MCF 10A (cell line): ENCODE measurements at regions not wholly inside any gene's neighbourhood (a gene's known extent, or its start where the extent isn't known, plus 50 kb on each side); places are given as distances from the start of the nearest gene placed in this dataset.

ENCODE experiments used
- BruUV-seq: library from RNA; stranded (reverse); fragments of 400-500 nt; replicated peaks from 2 replicates; lab custom pipeline; 2021; lab: Mats Ljungman, UMichigan
- CTCF ChIA-PET: fragments of 300-600 bp; sonication (Branson Sonifier 250); formaldehyde crosslinking; extraction: SDS; loops from one replicate; lab custom pipeline; 2021; ENCODE audit warnings: antibody characterized with exemption, inconsistent platforms; lab: Yijun Ruan, JAX
- POLR2A ChIA-PET: fragments of 300-600, 350-650 bp; sonication (Branson Sonifier 250); formaldehyde crosslinking; extraction: SDS; loops from one replicate; lab custom pipeline; 2020; ENCODE audit warnings: antibody characterized with exemption, inconsistent platforms; lab: Yijun Ruan, JAX
- DNase-seq: peaks from one replicate; pipeline ENCODE4 v3.0.0-alpha.2; 2018; ENCODE audit not compliant: unreplicated experiment
- H3K27ac Mint-ChIP-seq: one replicate; pipeline ENCODE4 v1.8.0; 2022; ENCODE audit warnings: mild to moderate bottlenecking, low read depth, mixed read lengths; ENCODE audit not compliant: unreplicated experiment
- H3K27me3 Mint-ChIP-seq: one replicate; pipeline ENCODE4 v1.8.0; 2022; ENCODE audit warnings: mixed read lengths; ENCODE audit not compliant: insufficient read depth, unreplicated experiment
- H3K36me3 Mint-ChIP-seq: one replicate; pipeline ENCODE4 v1.8.0; 2022; ENCODE audit warnings: mild to moderate bottlenecking, moderate library complexity, mixed read lengths; ENCODE audit not compliant: insufficient read depth, unreplicated experiment
- H3K4me1 Mint-ChIP-seq: one replicate; pipeline ENCODE4 v1.8.0; 2022; ENCODE audit warnings: mixed read lengths; ENCODE audit not compliant: insufficient read depth, unreplicated experiment
- H3K4me3 Mint-ChIP-seq: one replicate; pipeline ENCODE4 v1.8.0; 2022; ENCODE audit warnings: mild to moderate bottlenecking, moderate library complexity, mixed read lengths; ENCODE audit not compliant: unreplicated experiment
- H3K9me3 Mint-ChIP-seq: one replicate; pipeline ENCODE4 v1.8.0; 2022; ENCODE audit warnings: mixed read lengths; ENCODE audit not compliant: unreplicated experiment
- intact Hi-C: fragments of 100-400 bp; cut with micrococcal nuclease; formaldehyde crosslinking; loops from 2 replicates; pipeline ENCODE4 v1.14.1; 2022
- TF ChIP-seq, protein P1 (sequence below): fragments of 200-600 bp; IDR thresholded peaks from one replicate; pipeline ENCODE4 v1.8.0; 2022; ENCODE audit warnings: antibody characterized with exemption, mild to moderate bottlenecking; ENCODE audit not compliant: unreplicated experiment

DNA sequence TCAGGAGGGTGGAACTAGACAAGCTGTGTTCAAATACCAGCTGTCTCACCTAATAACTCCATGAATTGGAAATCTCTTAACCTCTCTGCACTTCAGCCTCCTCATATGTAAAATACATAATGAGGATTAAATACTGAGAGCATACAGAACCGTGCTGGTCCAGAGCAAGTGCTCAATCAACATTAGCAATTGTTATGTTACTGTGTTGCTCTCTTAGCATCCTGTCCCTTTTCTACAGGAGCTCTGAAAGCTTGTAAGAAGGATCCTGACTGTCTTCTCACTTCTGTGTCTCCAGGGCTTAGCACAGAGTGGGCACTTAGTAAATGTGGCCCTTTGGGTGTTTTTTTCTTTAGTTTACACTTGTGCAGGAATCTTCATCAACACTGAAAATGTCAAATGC lies 1456.1 kb upstream of the IGFBP7 start:
- TF ChIP-seq, protein P1, sequence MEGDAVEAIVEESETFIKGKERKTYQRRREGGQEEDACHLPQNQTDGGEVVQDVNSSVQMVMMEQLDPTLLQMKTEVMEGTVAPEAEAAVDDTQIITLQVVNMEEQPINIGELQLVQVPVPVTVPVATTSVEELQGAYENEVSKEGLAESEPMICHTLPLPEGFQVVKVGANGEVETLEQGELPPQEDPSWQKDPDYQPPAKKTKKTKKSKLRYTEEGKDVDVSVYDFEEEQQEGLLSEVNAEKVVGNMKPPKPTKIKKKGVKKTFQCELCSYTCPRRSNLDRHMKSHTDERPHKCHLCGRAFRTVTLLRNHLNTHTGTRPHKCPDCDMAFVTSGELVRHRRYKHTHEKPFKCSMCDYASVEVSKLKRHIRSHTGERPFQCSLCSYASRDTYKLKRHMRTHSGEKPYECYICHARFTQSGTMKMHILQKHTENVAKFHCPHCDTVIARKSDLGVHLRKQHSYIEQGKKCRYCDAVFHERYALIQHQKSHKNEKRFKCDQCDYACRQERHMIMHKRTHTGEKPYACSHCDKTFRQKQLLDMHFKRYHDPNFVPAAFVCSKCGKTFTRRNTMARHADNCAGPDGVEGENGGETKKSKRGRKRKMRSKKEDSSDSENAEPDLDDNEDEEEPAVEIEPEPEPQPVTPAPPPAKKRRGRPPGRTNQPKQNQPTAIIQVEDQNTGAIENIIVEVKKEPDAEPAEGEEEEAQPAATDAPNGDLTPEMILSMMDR = no peak
- POLR2A ChIA-PET = no interaction called here
- Mint-ChIP-seq H3K36me3 (no peaks in the 10 kb centered on the region), H3K27ac (no peak overlapping the region), H3K4me1 (no peaks in the 10 kb centered on the region), H3K9me3 (peaks cover 5% of the 10 kb centered on the region), H3K4me3 (no peak overlapping the region), H3K27me3 (no peaks in the 10 kb centered on the region)
- CTCF ChIA-PET = interaction anchor here (1.1 kb wide), 1 partner anchor 221 kb away, joined by 3 read pairs; no protein-coding TSS in a partner anchor
- BruUV-seq = no TSS peak
- intact Hi-C loops = no loop called here
- no peak for DNase-seq

DNA sequence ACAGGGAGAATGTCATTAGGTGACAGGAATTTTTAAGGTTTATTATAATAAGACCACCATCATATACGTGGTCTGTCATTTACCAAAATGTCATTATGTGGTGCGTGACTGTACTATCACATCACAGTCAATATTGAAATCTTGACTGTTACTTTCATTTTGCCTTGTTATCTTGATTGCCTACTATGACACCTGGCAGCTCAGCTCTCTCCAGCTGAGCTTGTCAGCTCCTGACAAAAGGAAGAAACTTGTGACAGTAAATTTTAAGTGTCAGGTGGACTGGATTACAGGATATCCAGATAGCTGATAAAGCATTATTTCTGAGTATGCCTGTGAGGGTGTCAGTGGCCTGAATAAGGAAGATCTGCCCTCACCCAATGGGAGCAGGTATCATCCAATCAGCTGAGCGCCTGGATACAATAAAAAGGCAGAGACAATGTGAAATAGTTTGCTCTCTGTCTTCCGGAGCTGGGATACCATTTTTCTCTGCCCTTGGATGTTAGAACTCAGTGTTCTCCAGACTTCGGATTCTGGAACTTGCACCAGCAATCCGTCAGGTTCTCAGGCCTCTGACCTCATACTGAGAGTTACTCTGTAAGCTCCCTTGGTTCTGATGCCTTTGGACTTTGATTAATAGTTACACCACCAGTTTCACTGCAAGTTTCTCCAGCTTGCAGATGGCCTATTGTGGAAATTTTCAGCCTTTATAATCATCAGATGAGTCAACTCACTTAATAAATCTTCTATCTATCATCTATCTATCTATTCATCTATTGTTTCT lies 1454.7 kb upstream of the IGFBP7 start:
- no peaks in the 10 kb centered on the region for H3K27me3 Mint-ChIP-seq
- DNase-seq = no peak
- TF ChIP-seq, protein P1 = no peak
- intact Hi-C loops = no loop called here
- CTCF ChIA-PET = interaction anchor here (1.1 kb wide), 1 partner anchor 223 kb away, joined by 3 read pairs; no protein-coding TSS in a partner anchor
- no peaks in the 10 kb centered on the region for H3K4me1 Mint-ChIP-seq
- no TSS peak for BruUV-seq
- H3K36me3 Mint-ChIP-seq = no peaks in the 10 kb centered on the region
- POLR2A ChIA-PET = interaction anchor here (0.5 kb wide), 1 partner anchor 486 kb away, joined by 3 read pairs; no protein-coding TSS in a partner anchor
- peaks cover 5% of the 10 kb centered on the region for H3K9me3 Mint-ChIP-seq
- no peak overlapping the region for H3K4me3 Mint-ChIP-seq
- no peak overlapping the region for H3K27ac Mint-ChIP-seq

DNA sequence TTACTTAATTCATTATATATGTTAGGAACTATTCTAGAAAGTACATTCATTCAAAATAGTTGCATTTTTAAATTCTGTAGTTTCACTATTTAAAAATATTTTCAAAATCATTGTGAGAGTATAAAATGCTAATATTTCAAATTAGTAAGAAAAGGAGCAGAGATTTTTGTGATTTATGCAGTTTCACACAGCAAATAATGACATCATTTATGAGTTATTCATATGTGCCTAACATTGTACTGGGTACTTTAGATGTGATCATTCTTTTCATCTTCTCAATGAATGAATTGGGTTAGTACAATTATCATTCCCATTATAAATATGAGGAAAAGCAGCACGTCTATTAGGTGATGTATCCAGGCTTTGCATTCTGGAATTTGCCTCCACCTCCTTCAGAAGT lies 1451.0 kb upstream of the IGFBP7 start:
- BruUV-seq = no TSS peak
- no peaks in the 10 kb centered on the region for H3K9me3 Mint-ChIP-seq
- H3K27me3 Mint-ChIP-seq = no peaks in the 10 kb centered on the region
- no peak for DNase-seq
- H3K4me3 Mint-ChIP-seq = no peak overlapping the region
- H3K4me1 Mint-ChIP-seq = no peaks in the 10 kb centered on the region
- H3K36me3 Mint-ChIP-seq = no peaks in the 10 kb centered on the region
- CTCF ChIA-PET = no interaction called here
- intact Hi-C loops = no loop called here
- POLR2A ChIA-PET = no interaction called here
- H3K27ac Mint-ChIP-seq = no peak overlapping the region
- TF ChIP-seq, protein P1 = no peak

DNA sequence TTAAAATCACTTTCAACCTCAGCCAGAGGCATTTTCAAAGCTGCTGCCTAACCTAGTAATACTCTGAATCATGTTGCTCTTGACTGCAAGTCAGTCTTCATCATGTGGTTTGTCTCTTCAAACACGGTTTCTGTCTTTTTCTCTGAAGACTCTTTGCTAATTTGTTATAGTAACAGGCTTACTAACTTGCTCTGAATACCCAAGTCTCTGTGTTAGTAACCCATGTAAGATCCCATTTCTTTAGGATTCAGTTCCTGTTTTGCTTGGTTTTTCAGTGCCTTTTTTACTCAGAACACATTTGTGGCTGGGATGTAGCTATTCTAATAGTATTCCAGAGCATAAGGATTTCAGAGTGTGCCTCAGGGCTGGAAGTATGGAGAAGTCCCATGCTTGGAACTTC lies 1450.6 kb upstream of the IGFBP7 start:
- POLR2A ChIA-PET = no interaction called here
- H3K27ac Mint-ChIP-seq = no peak overlapping the region
- DNase-seq = no peak

More for the DNA sequence above, 1450.6 kb upstream of the IGFBP7 start:
- CTCF ChIA-PET = no interaction called here
- Mint-ChIP-seq H3K27me3 (no peaks in the 10 kb centered on the region), H3K9me3 (no peaks in the 10 kb centered on the region), H3K4me3 (no peak overlapping the region), H3K4me1 (no peaks in the 10 kb centered on the region), H3K36me3 (no peaks in the 10 kb centered on the region)
- intact Hi-C loops = no loop called here
- TF ChIP-seq, protein P1 = no peak
- no TSS peak for BruUV-seq
